Type B pancreatic cell (in vitro differentiated cells): ENCODE measurements at regions not wholly inside any gene's neighbourhood (a gene's known extent, or its start where the extent isn't known, plus 50 kb on each side); places are given as distances from the start of the nearest gene placed in this dataset.

Experiments
- DNase-seq: peaks from one replicate; pipeline ENCODE4 v3.0.0; 2021; ENCODE audit warnings: mixed read lengths; ENCODE audit not compliant: unreplicated experiment; ENCODE audit errors: extremely low spot score
- H3K27ac Mint-ChIP-seq: 2 replicates; pipeline ENCODE4 v1.8.0; 2021; ENCODE audit warnings: mild to moderate bottlenecking, mixed read lengths
- H3K27me3 Mint-ChIP-seq: 2 replicates; pipeline ENCODE4 v1.8.0; 2021; ENCODE audit warnings: mixed read lengths
- H3K36me3 Mint-ChIP-seq: 2 replicates; pipeline ENCODE4 v1.8.0; 2021; ENCODE audit warnings: mixed read lengths
- H3K4me1 Mint-ChIP-seq: one replicate; pipeline ENCODE4 v1.8.0; 2021; ENCODE audit warnings: mixed read lengths; ENCODE audit not compliant: unreplicated experiment
- H3K4me3 Mint-ChIP-seq: 2 replicates; pipeline ENCODE4 v1.8.0; 2021; ENCODE audit warnings: mild to moderate bottlenecking, mixed read lengths
- H3K9me3 Mint-ChIP-seq: 2 replicates; pipeline ENCODE4 v1.8.0; 2021; ENCODE audit warnings: mixed read lengths
- TF ChIP-seq, protein P1 (sequence below): fragments of 200-600 bp; sonication (generic); conservative IDR thresholded peaks from 2 replicates; pipeline ENCODE4 v1.5.0; 2021; ENCODE audit warnings: antibody characterized with exemption, mild to moderate bottlenecking

DNA sequence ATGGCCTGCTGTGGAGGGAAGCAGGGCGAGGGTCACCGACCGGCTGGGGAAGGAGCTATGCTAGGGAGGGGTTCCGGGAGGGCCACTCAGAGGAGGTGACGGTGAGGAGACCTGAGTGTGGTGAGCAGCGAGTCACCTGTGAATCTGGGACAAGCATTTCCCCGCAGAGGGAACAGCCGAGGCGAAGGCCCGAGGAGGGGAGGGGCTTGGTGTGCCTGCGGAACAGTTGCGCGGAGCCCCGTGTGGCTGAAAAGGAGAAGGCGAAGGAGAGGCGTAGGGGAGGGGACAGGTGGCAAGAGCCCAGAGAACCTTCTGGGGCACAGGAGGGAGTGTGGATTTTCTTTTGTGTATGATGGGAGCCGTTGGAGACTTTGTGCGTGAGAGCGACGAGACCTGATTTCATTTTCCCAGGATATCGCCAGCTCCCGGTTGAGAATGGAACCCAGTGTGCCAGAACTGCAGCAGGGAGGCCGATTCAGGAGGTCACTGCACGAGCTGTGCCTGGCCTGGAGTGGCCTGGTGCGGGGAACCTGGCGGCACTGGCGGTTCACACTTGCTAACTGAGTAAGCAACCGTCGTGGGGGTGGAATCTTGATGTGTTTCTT is 117.7 kb upstream of the ZNF507 start:
- TF ChIP-seq, protein P1, sequence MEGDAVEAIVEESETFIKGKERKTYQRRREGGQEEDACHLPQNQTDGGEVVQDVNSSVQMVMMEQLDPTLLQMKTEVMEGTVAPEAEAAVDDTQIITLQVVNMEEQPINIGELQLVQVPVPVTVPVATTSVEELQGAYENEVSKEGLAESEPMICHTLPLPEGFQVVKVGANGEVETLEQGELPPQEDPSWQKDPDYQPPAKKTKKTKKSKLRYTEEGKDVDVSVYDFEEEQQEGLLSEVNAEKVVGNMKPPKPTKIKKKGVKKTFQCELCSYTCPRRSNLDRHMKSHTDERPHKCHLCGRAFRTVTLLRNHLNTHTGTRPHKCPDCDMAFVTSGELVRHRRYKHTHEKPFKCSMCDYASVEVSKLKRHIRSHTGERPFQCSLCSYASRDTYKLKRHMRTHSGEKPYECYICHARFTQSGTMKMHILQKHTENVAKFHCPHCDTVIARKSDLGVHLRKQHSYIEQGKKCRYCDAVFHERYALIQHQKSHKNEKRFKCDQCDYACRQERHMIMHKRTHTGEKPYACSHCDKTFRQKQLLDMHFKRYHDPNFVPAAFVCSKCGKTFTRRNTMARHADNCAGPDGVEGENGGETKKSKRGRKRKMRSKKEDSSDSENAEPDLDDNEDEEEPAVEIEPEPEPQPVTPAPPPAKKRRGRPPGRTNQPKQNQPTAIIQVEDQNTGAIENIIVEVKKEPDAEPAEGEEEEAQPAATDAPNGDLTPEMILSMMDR: no peak
- H3K9me3 Mint-ChIP-seq: no peaks in the 10 kb centered on the region

DNA sequence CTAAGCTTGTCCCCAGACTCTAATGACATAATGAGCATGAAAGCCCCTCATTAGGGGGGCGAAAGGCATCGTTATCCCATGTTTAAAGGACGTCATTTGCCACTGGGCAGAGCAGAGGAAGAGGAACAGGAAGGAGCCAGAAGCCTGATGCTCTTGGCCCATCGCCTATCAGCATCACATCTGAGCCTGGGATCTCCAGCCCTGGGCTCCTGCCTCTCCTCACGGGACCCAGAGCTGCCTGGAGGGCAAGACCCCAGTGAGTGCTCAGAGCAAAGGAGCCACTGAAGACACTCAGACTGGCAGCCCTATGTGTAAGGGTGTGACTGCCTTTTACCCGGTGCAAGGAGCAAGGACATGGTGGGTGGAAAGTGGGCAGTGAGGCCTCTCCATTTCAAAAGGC is 115.0 kb upstream of the ZNF507 start:
- no peak overlapping the region for H3K27ac Mint-ChIP-seq
- TF ChIP-seq, protein P1: no peak
- H3K36me3 Mint-ChIP-seq: no peaks in the 10 kb centered on the region
- no peaks in the 10 kb centered on the region for H3K4me1 Mint-ChIP-seq
- DNase-seq: no peak
- peaks cover 47% of the 10 kb centered on the region for H3K27me3 Mint-ChIP-seq
- H3K9me3 Mint-ChIP-seq: no peaks in the 10 kb centered on the region
- no peak overlapping the region for H3K4me3 Mint-ChIP-seq

More for the DNA sequence above, 117.7 kb upstream of the ZNF507 start:
- Mint-ChIP-seq H3K27me3 (peaks cover 61% of the 10 kb centered on the region), H3K4me3 (no peak overlapping the region), H3K4me1 (peaks cover 6% of the 10 kb centered on the region), H3K36me3 (no peaks in the 10 kb centered on the region), H3K27ac (no peak overlapping the region)
- no peak for DNase-seq

DNA sequence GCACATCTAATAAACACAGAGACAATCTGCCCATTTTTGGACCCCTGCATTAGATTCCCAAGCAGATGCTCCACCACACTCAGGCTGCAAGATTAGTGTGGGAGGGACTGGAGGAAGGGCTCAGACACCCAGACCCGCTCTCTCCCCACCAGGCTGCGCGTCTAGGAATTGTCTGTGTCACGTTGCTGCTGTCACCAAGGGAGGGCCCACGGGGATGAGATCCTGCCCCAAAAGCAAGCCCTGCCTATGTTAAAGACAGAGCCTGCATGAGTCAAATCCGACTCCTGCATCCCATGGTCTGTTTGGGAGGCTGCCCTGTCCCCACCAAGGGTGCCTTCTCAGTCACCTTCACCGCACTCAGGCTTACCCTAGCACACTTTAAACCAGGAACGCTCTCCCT is 114.4 kb upstream of the ZNF507 start:
- Mint-ChIP-seq H3K27me3 (peaks cover 44% of the 10 kb centered on the region), H3K36me3 (no peaks in the 10 kb centered on the region), H3K4me1 (no peaks in the 10 kb centered on the region), H3K4me3 (no peak overlapping the region), H3K27ac (no peak overlapping the region), H3K9me3 (no peaks in the 10 kb centered on the region)
- TF ChIP-seq, protein P1: no peak
- no peak for DNase-seq

DNA sequence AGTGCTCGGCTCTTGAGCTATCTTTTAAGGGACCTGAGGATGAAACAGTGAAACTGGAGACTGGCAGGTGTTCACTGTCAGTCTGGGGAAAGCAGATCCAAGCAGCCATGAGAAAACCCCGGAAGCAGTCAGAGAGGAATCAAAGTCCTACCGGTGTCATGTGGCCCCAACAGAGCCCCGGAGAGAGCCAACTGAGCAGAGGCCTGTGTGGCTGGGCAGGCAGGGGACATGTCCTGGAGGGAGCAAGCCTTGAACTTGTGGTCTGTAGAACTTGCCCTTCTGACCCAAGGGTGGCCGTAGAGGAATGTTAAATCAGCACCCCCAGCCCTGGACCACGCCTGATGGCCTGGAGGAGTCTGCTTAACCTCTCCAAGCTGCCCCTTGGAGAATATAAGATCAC is 113.7 kb upstream of the ZNF507 start:
- Mint-ChIP-seq H3K4me1 (no peaks in the 10 kb centered on the region), H3K4me3 (no peak overlapping the region), H3K9me3 (no peaks in the 10 kb centered on the region), H3K36me3 (no peaks in the 10 kb centered on the region), H3K27ac (no peak overlapping the region), H3K27me3 (peaks cover 37% of the 10 kb centered on the region)
- DNase-seq: no peak
- TF ChIP-seq, protein P1: no peak

DNA sequence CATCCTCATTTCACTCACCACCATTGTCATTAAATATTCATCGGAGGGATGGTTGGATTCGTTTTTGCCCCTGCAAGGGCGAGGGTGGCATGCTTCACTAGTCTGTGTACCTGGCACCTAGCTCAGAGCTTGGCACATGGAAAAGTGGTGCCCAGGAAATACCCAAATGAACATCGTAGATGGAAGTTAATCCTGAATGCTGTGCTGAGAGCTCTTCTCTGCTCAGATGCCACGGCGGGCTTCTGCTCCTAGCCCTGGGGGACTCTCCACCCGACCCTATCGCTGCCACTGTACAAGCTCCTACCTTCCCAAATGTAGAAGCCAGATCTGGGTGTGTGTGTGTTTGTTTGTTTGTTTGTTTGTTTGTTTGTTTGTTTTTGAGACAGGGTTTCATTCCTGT is 113.0 kb upstream of the ZNF507 start:
- peaks cover 37% of the 10 kb centered on the region for H3K27me3 Mint-ChIP-seq

More for the DNA sequence above, 113.0 kb upstream of the ZNF507 start:
- no peaks in the 10 kb centered on the region for H3K36me3 Mint-ChIP-seq
- H3K4me3 Mint-ChIP-seq: no peak overlapping the region
- H3K9me3 Mint-ChIP-seq: no peaks in the 10 kb centered on the region
- no peaks in the 10 kb centered on the region for H3K4me1 Mint-ChIP-seq
- no peak overlapping the region for H3K27ac Mint-ChIP-seq
- DNase-seq: no peak
- TF ChIP-seq, protein P1: no peak
